HG02870 (cell line): ENCODE measurements at regions not wholly inside any gene's neighbourhood (a gene's known extent, or its start where the extent isn't known, plus 50 kb on each side); places are given as distances from the start of the nearest gene placed in this dataset.

Experiments used
- ATAC-seq: cut with Tn5 transposase; IDR thresholded peaks from one replicate; pipeline ENCODE4 v1.9.1; 2021; ENCODE audit warnings: mild to moderate bottlenecking, moderate library complexity; ENCODE audit not compliant: unreplicated experiment

DNA sequence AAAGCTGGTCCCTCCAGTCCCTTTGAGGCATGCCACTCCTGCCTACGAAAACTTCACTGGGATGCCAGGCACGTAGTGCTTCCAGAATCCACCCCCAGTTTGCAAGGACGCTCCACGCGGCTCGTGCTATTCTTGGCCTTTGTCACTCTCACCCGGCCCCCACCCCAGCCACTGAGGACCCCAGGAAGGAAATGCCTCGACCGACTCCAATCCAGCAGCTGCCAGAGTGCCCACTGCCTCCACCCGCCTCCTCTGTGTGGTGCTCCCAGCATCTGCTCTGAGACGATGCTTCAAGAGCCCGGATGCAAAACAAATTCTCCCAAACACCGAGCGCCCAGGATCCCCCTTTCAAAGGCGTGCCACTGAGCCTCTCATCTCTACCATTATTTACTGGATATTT is 123.9 kb downstream of the RFLNA start:
- ATAC-seq: no peak

DNA sequence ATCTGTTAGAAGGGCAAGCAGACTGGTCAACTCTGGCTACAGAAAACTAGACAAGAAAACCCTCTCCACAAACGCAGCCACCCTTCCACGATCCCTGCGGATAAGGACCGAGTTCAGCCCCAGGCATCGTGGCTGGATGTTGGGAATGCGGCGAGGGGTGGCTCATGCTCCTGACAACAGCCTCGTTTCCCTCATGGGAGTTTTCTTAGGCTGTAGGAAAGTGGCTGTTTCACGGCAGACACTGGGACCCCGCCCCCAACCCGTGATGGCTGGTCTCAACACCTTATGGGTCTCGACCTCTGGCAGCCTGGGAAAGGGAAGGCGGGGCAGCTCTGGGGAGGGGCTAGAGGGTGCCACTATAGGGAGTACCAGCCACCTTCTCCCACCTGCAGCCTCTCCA is 123.3 kb downstream of the RFLNA start:
- ATAC-seq: no peak

DNA sequence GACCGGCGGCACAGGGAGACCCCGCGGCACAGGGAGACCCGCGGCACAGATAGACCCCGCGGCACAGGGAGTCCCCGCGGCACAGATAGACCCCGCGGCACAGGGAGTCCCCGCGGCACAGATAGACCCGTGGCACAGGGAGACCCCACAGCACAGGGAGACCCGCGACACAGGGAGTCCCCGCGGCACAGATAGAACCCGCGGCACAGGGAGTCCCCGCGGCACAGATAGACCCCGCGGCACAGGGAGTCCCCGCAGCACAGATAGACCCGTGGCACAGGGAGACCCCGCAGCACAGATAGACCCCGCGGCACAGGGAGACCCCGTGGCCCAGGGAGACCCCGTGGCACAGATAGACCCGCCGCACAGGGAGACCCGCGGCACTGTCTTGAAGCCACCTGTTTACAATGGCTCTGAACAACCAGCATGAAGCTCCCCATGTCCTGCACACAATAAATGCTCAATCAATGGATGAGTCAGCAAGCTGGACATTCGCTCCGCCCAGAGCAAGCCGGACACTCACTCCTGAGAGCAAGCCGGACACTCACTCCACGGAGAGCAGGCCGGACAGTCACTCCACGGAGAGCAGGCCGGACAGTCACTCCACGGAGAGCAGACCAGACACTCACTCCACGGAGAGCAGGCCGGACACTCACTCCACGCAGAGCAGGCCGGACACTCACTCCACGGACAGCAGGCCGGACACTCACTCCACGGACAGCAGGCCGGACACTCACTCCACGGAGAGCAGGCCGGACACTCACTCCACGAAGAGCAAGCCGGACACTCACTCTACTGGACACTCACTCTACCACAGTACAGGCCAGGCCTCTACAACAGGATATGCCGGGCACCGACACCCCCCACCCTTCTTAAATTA is 121.9 kb downstream of the RFLNA start:
- no peak for ATAC-seq

DNA sequence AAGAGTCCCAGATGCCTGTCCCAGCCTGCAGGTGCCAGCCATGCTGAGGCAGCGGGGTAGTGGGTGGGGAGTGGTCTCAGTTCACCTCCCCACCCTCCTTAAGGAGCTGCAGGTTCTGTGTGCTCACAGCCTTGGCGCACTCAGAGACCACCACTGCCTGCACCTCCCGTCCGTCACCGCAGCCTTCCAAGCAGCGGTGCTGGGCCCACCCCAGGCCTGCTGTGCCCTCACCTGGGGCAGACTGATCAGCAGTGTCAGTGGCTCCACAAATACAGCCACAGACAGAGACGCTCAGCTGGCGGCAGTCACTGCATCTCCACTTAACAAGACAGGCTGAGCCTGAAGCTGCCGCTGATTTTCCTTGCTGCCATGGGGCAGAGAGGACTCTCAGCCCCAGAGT is 120.2 kb downstream of the RFLNA start:
- ATAC-seq: no peak

DNA sequence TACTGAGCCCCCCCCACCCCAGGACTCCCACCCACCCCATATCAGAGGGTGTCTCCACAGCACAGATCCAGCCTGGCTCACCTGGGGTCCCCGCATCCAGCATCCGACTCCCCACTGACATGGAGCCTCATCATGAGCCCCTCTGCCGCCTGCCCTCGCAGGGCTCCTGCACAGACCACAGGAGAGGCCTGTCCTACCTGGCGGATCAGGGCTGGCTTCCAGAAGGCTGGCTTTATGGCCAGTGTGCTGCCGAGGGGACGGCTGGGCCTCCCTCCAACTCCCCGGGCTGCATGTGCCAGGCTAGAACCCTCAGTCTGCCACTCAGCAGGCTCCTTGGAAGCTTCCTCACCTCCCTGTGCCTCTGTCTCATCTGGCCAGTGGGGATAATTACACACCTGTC is 119.0 kb downstream of the RFLNA start:
- no peak for ATAC-seq

DNA sequence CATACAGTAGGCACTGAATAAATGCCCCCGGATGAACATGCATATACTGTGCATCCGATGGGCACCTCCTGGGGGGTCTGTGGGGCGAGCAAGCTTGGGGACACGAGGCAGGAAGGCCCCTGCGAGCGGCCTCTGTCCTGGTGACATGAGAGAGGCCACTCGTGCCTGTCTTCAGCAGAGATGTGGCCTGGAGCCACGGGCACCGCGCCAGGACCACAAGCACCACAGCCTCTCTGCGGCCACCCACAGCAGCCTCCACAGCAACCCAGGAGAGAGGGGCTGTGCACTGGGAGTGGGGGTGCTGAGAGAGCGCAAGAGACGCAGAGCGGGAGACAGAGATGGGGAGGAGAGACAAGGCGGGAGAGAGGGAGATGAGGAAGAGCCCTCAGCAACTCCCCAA is 118.5 kb downstream of the RFLNA start:
- no peak for ATAC-seq

DNA sequence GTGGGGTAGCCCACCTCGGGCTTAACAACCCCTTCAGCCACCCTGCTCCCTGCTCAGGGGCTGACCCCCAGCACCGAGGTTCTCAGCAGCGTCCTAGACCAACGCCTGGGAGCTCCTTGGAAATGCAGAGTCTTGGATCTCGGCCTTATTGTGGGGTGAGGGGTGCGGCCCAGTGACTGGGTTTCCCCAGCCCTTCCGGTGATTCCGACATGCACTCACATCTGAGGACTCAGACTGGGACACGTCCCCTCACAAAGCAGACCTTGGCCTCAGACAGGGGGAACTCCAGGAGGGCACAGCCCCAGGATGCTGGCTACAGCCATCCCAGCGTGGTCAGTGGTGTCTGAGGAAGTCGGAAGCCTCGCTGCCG is 117.7 kb downstream of the RFLNA start:
- ATAC-seq: no peak

DNA sequence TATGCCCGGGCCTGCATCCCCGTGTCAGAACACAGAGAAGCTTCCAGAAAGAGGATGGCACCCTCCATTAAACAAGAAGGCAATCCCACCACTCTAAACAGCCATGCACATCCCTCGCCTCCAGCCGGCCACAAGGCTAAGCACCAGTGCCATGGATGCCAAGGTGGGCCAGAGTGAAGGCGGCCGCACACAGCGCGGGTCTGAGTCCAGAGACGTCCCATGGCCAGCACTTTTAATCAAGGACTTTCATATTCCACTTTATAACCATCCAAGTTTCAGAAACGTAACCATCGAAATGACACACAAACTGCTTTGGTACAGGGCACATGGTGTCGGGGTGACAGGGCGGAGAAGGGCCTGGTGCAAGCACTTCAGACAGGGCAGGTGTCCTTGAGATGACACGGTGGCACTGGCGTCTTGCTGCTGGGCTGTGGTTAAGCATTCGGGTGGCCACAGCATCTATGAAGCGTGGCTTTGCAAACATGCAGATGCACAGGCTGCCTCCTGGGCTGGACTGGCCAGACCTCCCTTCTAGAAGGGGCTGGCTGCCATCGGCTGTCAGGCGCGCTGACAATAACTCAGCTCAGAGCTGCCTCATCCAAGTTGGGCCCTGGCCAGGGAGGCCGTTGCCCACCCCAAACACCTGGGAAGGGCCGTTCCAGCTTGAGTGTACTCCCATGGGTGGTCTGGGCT is 117.2 kb downstream of the RFLNA start:
- ATAC-seq: no peak

DNA sequence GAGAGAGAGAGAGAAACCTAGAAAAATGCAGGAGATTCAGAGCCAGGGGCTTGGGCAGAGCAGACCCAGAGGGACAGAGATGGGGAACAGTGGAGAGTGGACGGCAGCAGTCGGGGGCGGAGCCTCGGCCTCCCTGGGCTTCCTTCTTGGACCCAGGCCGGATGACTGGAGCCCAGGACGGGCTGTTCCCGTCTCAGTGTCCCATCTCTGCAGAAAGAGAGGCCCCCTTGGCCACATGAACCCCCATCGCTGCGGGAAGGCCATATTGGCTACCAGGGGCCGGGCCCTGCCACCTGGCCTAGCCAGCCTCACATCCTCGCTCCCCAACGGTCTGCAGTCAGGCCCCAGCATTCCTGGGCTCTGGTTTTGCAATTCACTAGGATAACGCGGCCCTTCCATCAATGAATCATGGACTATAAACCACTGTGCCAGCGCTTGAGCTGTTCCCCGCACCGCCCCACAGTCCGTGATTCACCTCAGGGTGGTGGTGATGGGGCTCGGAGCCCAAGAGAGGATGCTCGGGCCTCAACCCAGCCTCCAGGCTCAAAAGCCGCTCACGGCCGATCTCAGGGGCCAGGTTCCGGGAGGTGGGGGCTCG is 116.5 kb downstream of the RFLNA start:
- no peak for ATAC-seq

DNA sequence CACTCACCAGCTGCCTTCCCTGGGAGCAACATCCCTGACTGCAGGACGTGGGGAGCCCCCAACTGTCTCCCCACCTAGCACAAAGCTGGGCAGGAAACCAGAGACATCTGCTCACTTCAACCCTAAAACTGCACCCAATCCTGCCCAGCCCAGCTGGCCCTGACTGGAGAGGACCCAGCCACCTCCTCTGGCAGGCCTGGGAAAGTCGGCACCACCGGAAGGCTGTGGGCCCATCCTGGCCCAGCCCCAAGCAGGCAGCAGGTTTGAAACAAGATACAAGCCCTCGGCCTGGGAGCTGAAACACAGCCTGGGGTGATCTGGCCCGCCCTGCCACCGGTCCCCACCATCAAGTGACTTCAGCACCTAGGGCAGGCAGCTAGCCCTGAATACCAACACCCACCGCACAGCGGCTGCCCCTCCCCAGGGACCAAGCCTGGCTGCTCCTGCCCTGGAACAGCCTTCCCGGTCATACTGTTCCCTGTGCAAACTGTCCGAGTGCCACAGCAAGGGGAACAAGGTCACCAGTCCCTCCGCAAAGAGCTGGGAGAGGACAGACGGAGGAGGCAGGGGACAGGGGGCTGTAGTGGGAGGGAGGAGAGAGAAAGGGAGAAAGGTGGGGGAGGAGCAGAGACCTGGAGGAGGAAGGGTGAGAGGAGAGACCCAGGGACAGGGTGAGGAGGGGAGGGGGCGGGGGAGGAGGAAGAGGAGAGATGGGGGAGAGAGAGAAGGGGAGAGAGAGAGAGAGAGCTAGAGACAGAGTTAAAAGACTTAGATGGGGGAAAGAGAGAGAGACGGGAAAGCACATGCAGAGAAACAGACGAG is 115.7 kb downstream of the RFLNA start:
- ATAC-seq: no peak

DNA sequence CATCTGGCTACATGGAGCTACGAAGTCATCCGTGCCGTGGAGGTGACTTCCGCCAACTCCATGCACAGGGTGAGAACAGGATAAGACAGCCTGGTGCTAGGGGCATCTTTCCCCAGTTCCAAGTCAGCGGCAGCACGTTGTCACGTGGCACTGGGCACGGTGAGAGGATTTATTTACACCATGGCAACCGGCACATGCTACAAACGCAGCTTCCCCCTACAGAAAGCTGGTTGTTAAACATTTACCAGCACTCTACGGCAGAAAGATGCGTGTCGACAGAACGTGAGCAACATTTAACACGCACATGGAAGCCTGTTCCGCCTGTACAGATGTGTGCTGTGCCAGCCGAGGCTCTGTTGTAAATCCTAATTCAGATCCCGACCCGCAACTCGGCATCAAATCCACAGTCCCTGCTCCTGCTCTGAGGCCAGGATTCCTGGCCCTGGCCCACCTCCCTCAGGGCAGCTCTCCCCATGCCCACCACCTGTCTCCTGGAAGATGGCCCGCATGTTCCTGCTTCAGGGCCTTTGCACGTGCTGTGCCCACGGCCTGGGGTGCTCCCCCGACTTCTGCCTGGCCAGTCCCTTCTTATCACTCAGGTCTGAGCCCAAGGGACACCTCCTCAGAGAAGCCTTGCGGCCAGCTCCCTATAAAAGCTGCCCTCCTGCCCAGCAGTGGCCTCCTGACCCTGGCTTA is 114.1 kb downstream of the RFLNA start:
- ATAC-seq: no peak

DNA sequence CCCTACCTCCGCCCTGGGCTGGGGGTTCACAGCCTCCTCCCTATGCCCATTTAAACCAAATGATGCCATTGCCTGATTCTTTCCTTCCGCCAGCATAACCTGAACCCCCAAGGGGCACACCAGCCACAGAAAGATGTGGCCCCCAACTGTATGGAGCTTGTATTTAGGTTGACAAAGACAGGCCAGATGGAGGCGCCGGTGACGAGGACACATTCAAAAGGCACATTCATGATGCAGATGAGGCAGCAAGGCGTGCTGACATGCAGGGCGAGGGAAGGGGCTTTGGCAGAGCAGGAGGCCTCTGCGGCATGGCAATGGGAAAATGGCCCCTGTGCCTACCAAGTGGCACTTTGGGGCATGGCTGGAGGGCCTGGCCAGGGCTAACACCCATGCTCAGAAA is 112.2 kb downstream of the RFLNA start:
- ATAC-seq: no peak

DNA sequence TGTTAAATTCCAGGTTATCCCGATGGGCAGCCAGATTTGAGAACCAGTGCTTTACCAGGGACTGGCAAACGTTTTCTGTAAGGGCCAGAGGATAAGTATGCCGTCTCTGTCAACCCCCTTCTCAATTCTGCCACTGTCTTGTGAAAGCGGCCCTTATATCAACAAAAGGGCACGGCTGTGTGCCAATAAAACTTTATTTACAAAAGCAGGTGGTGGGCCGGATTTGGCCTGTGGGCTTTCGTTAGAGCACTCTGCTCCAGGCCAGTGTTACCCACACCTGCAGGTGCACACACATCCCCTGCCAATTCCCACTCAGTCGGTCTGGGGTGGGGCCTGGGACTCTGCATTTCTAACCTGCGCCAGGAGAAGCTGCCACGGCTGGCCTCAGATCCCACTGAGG is 111.2 kb downstream of the RFLNA start:
- ATAC-seq: no peak

DNA sequence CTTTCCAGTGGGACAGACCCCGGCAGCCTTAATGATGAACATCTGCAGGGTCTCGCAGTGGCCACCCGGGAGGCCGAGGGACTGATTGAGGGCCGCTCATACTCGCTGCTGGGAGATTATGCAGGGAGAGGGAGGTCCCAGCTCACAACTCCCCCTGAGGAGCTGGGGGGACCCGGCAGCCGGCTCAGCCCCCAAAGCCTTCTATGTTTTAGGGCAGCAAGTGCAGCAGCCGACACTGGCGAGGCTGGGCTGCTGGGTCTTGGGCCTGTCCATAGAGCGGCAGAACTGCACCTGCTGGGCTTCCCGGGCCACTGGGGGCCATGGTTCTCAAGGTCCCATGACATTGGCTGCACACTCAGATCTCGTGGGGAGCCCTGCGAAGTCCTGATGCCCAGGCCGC is 110.7 kb downstream of the RFLNA start:
- no peak for ATAC-seq

DNA sequence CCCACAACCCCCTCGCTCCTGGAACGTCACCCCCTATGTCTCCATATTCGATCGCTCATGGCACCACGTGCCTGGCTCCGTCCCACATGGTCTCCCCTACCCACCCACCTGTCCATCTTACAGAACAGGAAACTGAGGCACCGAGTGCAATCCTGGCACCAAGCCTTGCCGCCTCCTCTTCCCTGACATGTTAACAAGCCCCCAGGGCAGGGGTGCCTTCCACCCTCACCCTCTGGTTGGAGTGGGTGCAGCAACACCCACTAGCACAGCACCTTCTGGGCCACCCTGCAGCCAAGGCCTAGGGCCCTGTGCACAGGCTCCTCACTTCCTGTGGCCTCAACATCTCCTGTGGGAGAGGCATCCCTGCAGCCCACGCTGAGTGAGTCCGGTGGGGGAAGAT is 110.3 kb downstream of the RFLNA start:
- no peak for ATAC-seq

DNA sequence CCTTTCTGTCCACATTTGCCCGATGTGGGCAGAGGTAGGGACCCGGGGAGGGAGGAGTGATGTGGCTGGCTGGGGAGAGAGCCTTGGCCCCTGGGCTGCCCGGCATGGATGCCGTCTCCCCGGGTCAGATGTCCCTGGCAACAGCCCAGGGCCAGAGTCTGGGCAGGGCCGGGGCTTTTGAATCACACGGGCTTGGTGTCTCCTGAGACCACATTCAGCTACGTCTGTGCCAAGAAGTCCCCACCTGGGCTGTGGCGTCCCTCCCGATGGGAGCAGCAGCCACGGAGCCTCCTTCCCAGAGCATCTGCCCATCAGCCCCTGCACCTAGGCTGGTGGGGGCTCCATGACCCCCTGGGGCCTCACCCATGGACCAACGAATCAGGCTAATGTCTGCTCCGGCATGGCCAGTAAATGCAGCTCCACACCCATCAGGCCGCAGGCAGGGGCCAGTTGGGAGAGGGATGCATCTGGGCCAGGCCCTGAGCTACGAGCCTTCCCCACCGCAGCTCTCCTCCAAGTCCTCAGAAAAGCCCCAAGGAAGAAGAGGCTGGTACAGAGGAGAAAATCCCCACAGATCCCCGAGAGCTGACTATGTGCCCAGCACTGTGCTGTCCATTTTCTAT is 109.4 kb downstream of the RFLNA start:
- ATAC-seq: no peak

DNA sequence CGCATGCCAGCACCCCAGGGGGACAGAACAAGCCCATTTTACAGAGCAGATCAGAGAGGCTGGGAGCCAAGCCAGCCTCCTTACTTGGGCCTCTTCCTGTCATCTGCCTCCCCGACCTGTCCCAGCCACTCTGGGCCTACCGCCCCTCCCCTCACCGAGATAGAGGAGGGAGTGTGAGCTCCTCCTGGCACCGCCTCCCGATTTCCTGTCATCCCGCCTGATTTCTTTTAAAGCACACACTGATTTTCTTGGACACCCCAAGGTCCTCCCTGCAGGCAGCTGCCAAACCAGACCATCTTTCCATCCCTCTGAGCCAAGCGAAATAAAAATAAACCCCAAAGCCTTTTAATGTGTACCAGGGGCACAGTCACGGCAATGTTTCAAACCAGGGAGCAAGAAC is 108.4 kb downstream of the RFLNA start:
- no peak for ATAC-seq

DNA sequence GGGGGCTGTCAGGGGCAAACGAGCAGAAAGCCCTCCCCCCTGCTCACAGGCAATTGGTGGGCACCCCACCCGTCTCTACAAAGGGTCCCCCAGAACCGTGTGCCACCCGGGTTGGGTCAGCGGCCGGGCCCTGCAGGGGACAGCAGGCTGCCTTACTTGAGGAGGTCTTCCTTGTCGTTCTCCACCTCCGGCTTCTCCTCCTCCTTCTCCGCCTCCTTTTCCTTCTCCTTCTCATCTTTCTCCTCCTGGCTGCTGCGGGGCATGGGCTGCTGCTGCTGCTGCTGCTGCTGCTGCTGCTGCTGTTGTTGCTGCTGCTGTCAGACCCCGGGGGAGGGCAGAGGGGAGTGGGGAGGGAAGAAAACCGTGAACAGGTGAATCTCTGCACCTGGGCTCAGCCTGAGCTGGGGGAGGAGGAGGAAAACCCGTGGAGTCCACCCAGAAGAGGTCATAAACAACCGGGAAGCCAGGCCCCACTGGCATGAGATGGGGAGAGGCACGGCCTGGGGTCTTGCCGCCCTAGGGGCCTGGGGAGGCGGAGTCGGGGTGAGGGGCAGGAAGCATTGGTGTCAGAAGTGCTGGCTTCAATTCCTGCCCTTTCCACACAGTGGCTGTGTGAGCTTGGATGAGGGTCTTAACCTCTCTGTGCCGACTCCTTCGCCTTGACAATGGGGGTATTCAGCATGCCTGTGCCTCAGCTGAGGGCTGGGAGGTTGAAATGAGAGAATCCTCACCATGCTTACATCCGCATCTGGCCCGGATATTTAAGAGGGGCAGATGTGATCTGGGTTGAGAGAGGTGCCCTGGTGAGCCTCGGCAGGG is 107.6 kb downstream of the RFLNA start:
- no peak for ATAC-seq

DNA sequence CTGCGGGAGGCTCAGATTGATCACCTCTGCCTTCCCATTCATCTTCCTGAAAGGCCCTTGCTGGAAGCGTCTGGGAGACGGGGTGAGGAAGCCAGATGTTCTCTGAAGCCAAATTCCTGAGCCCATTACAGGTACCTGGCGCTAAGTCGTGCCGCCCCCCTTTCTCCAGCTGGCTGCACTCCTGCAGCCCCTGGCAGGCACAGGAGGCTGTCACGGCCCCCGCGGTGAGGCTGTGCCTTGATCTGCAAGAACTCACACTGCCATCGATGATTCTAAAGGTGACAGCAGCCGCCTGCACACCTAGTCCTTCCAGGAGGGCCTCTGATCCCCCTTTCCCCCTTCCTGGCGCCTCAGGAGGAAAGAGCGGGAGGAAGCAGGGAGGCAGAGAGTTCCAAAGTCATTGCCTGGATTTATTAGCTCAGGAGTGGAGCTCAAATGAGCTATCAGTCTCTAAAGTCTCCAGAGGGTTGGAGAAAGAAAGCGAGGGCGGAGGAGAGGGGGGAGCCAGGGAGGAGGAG is 106.9 kb downstream of the RFLNA start:
- ATAC-seq: no peak
